Right atrium auricular region (tissue), 2 donors: ENCODE measurements at regions not wholly inside any gene's neighbourhood (a gene's known extent, or its start where the extent isn't known, plus 50 kb on each side); places are given as distances from the start of the nearest gene placed in this dataset.

ENCODE experiments used
- DNase-seq: peaks from one replicate; pipeline ENCODE4 v3.0.0-alpha.2; 2019; ENCODE audit warnings: low spot score
- H3K27ac ChIP-seq, 2 donors: fragments of 200-600 bp; sonication (generic); 1 replicate in 1 of 2; 2 replicates in 1 of 2; pipeline ENCODE4 v1.5.1; 2016 to 2019
- H3K27me3 ChIP-seq, 2 donors: fragments of 200-600 bp; sonication (generic); one replicate each; pipeline versions ENCODE4 v1.5.1 to v1.6.0; 2017 to 2019
- H3K36me3 ChIP-seq: fragments of 200-600 bp; sonication (generic); one replicate; pipeline ENCODE4 v1.5.1; 2016
- H3K4me1 ChIP-seq, 2 donors: fragments of 200-600 bp; sonication (generic); one replicate each; pipeline versions ENCODE4 v1.5.1 to v1.6.0; 2017 to 2019
- H3K4me3 ChIP-seq, 2 donors: fragments of 200-600 bp; sonication (generic); 1 replicate in 1 of 2; 2 replicates in 1 of 2; pipeline ENCODE4 v1.5.1; 2017 to 2019; ENCODE audit warnings: mild to moderate bottlenecking in 1 of 2, moderate library complexity in 1 of 2
- H3K9me3 ChIP-seq, 2 donors: fragments of 200-600 bp; sonication (generic); one replicate each; pipeline ENCODE4 v1.5.1; 2019
- CTCF ChIP-seq, 2 donors: fragments of 200-600 bp; sonication (generic); IDR thresholded peaks; one replicate each; pipeline ENCODE4 v1.5.1; 2019; ENCODE audit warnings: antibody characterized with exemption in 2 of 2

GRCh38 chr3:153577059-153577736, 415.2 kb downstream of the RAP2B start:
- H3K27ac ChIP-seq = no peak overlapping the region
- H3K27me3 ChIP-seq = no peaks in the 10 kb centered on the region
- DNase-seq = no peak

GRCh38 chr3:153578046-153578445, 416.0 kb downstream of the RAP2B start:
- DNase-seq = no peak
- Histone ChIP-seq H3K36me3 (no peaks in the 10 kb centered on the region), H3K27ac (no peak overlapping the region), H3K4me1 (no peaks in the 10 kb centered on the region), H3K27me3 (no peaks in the 10 kb centered on the region), H3K4me3 (no peak overlapping the region), H3K9me3 (no peaks in the 10 kb centered on the region)
- TF ChIP-seq CTCF (IDR thresholded peaks at IDR 0.05) = no peak

More at GRCh38 chr3:153577059-153577736, 415.2 kb downstream of the RAP2B start:
- Histone ChIP-seq H3K4me1 (no peaks in the 10 kb centered on the region), H3K9me3 (no peaks in the 10 kb centered on the region), H3K4me3 (no peak overlapping the region), H3K36me3 (no peaks in the 10 kb centered on the region)
- no peak for TF ChIP-seq CTCF (IDR thresholded peaks at IDR 0.05)

GRCh38 chr3:153590051-153590450, 428.0 kb downstream of the RAP2B start:
- Histone ChIP-seq H3K36me3 (no peaks in the 10 kb centered on the region), H3K4me1 (no peaks in the 10 kb centered on the region), H3K4me3 (no peak overlapping the region), H3K9me3 (no peaks in the 10 kb centered on the region), H3K27me3 (no peaks in the 10 kb centered on the region), H3K27ac (no peak overlapping the region)
- DNase-seq = no peak
- TF ChIP-seq CTCF (IDR thresholded peaks at IDR 0.05) = no peak

GRCh38 chr3:153591561-153592245, 429.7 kb downstream of the RAP2B start:
- TF ChIP-seq CTCF (IDR thresholded peaks at IDR 0.05) = no peak
- no peaks in the 10 kb centered on the region for H3K27me3 ChIP-seq
- H3K4me3 ChIP-seq = no peak overlapping the region
- H3K4me1 ChIP-seq = no peaks in the 10 kb centered on the region
- DNase-seq = no peak
- no peaks in the 10 kb centered on the region for H3K9me3 ChIP-seq
- H3K36me3 ChIP-seq = no peaks in the 10 kb centered on the region
- no peak overlapping the region for H3K27ac ChIP-seq

- no peaks in the 10 kb centered on the region for H3K4me1 ChIP-seq
- no peaks in the 10 kb centered on the region for H3K27me3 ChIP-seq
- DNase-seq = no peak
- H3K9me3 ChIP-seq = no peaks in the 10 kb centered on the region
- peak in 1 of 2 donors; percentile 64 for TF ChIP-seq CTCF (IDR thresholded peaks at IDR 0.05)
- H3K4me3 ChIP-seq = no peak overlapping the region
- no peaks in the 10 kb centered on the region for H3K36me3 ChIP-seq
- no peak overlapping the region for H3K27ac ChIP-seq
These were observed 433.3 kb downstream of the RAP2B start for GRCh38 chr3:153595186-153595815.
